ENCODE measurements at regions not wholly inside any gene's neighbourhood (a gene's known extent, or its start where the extent isn't known, plus 50 kb on each side); places are given as distances from the start of the nearest gene placed in this dataset.

GRCh38 chr10:78787125-78787524 lies 281.6 kb upstream of the ZMIZ1 start:
- Histone ChIP-seq H3K9ac (ENCODE audit: low read length) (no peak overlapping the region), H3K4me2 (replicated peaks; ENCODE audit: low read depth, low read length, poor library complexity, severe bottlenecking) (no peak overlapping the region), H3K4me1 (ENCODE audit: control insufficient read depth in 2 of 2, insufficient read depth in 2 of 2, low read length in 2 of 2) (no peaks in the 10 kb centered on the region), H3K27ac (ENCODE audit: low read length in 2 of 2) (no peak overlapping the region), H2AFZ (ENCODE audit: insufficient read depth, low read depth, low read length, poor library complexity, severe bottlenecking) (no peak overlapping the region), H3K27me3 (replicated peaks in 1 of 4; ENCODE audit: control extremely low read depth in 1 of 4, control insufficient read depth in 3 of 4, insufficient read depth in 4 of 4, low read length in 3 of 4) (peaks cover 0 to 7% (median 1%) of the 10 kb centered on the region in 4 experiments), H3K36me3 (replicated peaks in 1 of 2; ENCODE audit: control extremely low read depth in 1 of 2, control insufficient read depth in 1 of 2, extremely low read depth in 1 of 2, insufficient read depth in 2 of 2, low read length in 1 of 2) (no peaks in the 10 kb centered on the region), H3K9me3 (ENCODE audit: control extremely low read depth in 1 of 3, control insufficient read depth in 2 of 3, insufficient read depth in 1 of 3, low read length in 2 of 3) (peaks cover 0 to 11% (median 0%) of the 10 kb centered on the region in 3 donors), H4K20me1 (ENCODE audit: control insufficient read depth, insufficient read depth, low read length, poor library complexity, severe bottlenecking) (no peaks in the 10 kb centered on the region), H3K4me3 (ENCODE audit: control extremely low read depth in 1 of 5, extremely low read depth in 1 of 5, insufficient read depth in 1 of 5, low read depth in 2 of 5, low read length in 4 of 5) (no peak overlapping the region), H3K79me2 (ENCODE audit: control insufficient read depth, insufficient read depth, low read length) (no peaks in the 10 kb centered on the region)
- POLR2A ChIA-PET = no interaction called here
- CTCF ChIA-PET = no interaction called here
- TF ChIP-seq CTCF (IDR thresholded peaks at IDR 0.05) (no peak), EZH2 (IDR thresholded peaks at IDR 0.05; ENCODE audit: borderline replicate concordance, insufficient read depth, low read depth, low read length, poor library complexity, severe bottlenecking) (no peak)
- H3K9me3 Mint-ChIP-seq (ENCODE audit: insufficient read depth) = no peaks in the 10 kb centered on the region
- H3K27ac Mint-ChIP-seq = no peak overlapping the region
- intact Hi-C loops (cut with micrococcal nuclease) = no loop called here
- ATAC-seq (ENCODE audit: low read depth) = no peak
- no peaks in the 10 kb centered on the region for H3K4me1 Mint-ChIP-seq
- H3K27me3 Mint-ChIP-seq = peaks cover 22% of the 10 kb centered on the region
- no peak for DNase-seq
- whole genome bisulfite sequencing (ENCODE audit: insufficient coverage) = no CpG with 5 or more reads among the region's 2 CpGs
- no peak overlapping the region for H3K4me3 Mint-ChIP-seq

- Mint-ChIP-seq H3K27me3 (peaks cover 16% of the 10 kb centered on the region), H3K27ac (no peak overlapping the region), H3K4me3 (no peak overlapping the region), H3K4me1 (no peaks in the 10 kb centered on the region), H3K9me3 (ENCODE audit: insufficient read depth) (no peaks in the 10 kb centered on the region)
- ChIA-PET POLR2A (no interaction called here), CTCF (no interaction called here)
- DNase-seq (no peak), ATAC-seq (ENCODE audit: low read depth) (no peak)
- Histone ChIP-seq H3K9ac (ENCODE audit: low read length) (no peak overlapping the region), H3K36me3 (replicated peaks in 1 of 2; ENCODE audit: control extremely low read depth in 1 of 2, control insufficient read depth in 1 of 2, extremely low read depth in 1 of 2, insufficient read depth in 2 of 2, low read length in 1 of 2) (no peaks in the 10 kb centered on the region), H2AFZ (ENCODE audit: insufficient read depth, low read depth, low read length, poor library complexity, severe bottlenecking) (no peak overlapping the region), H3K79me2 (ENCODE audit: control insufficient read depth, insufficient read depth, low read length) (no peaks in the 10 kb centered on the region), H3K4me3 (ENCODE audit: control extremely low read depth in 1 of 5, extremely low read depth in 1 of 5, insufficient read depth in 1 of 5, low read depth in 2 of 5, low read length in 4 of 5) (no peak overlapping the region), H3K9me3 (ENCODE audit: control extremely low read depth in 1 of 3, control insufficient read depth in 2 of 3, insufficient read depth in 1 of 3, low read length in 2 of 3) (peaks cover 0 to 8% (median 0%) of the 10 kb centered on the region in 3 donors), H4K20me1 (ENCODE audit: control insufficient read depth, insufficient read depth, low read length, poor library complexity, severe bottlenecking) (no peaks in the 10 kb centered on the region), H3K27me3 (replicated peaks in 1 of 4; ENCODE audit: control extremely low read depth in 1 of 4, control insufficient read depth in 3 of 4, insufficient read depth in 4 of 4, low read length in 3 of 4) (no peaks in the 10 kb centered on the region), H3K4me1 (ENCODE audit: control insufficient read depth in 2 of 2, insufficient read depth in 2 of 2, low read length in 2 of 2) (no peaks in the 10 kb centered on the region), H3K27ac (ENCODE audit: low read length in 2 of 2) (no peak overlapping the region), H3K4me2 (replicated peaks; ENCODE audit: low read depth, low read length, poor library complexity, severe bottlenecking) (no peak overlapping the region)
- TF ChIP-seq EZH2 (IDR thresholded peaks at IDR 0.05; ENCODE audit: borderline replicate concordance, insufficient read depth, low read depth, low read length, poor library complexity, severe bottlenecking) (no peak), CTCF (IDR thresholded peaks at IDR 0.05) (no peak)
- 91% methylated on average over 7 of the region's 7 CpGs for WGBS (ENCODE audit: insufficient coverage)
- intact Hi-C loops (cut with micrococcal nuclease) = no loop called here
These were observed 273.9 kb upstream of the ZMIZ1 start for GRCh38 chr10:78794736-78795455.
